ENCODE measurements at regions not wholly inside any gene's neighbourhood (a gene's known extent, or its start where the extent isn't known, plus 50 kb on each side); places are given as distances from the start of the nearest gene placed in this dataset.

GRCh38 chr3:72698154-72698917 lies 149.9 kb downstream of the SHQ1 start:
- ATAC-seq (no peak), DNase-seq (no peak)
- intact Hi-C loops (cut with DNase I) = no loop called here

GRCh38 chr3:72697717-72698116 lies 150.5 kb downstream of the SHQ1 start:
- no peak for DNase-seq
- intact Hi-C loops (cut with DNase I) = no loop called here
- ATAC-seq = no peak

DNA sequence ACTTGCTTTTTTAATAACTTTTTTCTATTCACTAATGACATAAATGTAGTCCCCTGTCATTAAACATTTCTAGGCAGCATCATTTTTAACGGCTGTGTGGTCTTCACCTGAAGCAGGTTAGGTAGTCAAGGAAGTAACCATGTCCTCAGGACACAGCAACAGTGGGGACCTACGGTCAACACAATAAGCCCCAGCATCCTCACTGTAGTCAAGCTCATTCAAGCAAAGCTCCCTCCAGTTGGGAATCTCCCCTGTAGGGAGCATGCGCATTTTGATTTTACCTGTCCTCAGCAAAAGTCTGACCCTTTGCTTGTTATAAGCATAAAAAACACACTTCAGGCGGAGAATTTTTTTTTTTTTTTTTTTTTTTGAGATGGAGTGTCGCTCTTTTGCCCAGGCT lies 151.4 kb downstream of the SHQ1 start:
- DNase-seq (no peak), ATAC-seq (no peak)
- intact Hi-C loops (cut with DNase I) = no loop called here

DNA sequence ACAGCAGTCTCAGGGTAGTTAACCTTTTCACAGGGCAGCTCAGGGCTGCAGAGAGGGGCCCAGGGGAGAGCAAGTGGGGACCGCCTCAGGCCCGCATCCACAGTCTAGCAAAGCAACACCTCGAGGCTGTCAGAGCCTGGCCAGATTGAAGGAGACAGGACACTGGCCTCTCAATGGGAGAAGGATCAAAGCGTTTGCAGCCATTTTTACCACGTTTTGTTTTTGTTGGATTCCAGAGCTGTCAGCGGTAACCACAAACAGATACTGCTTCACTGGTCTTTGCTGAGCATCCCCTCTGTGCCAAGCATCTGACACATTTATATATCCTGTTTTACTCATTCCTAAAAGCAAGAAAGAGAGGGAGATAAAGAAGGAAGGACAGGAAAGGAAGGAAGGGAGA lies 153.8 kb downstream of the SHQ1 start:
- intact Hi-C loops (cut with DNase I) = no loop called here
- peak; percentile 23 to 49 for ATAC-seq
- no peak for DNase-seq

- ATAC-seq (no peak), DNase-seq (no peak)
- intact Hi-C loops (cut with DNase I) = no loop called here
Observed at GRCh38 chr3:72692990-72693389, 155.3 kb downstream of the SHQ1 start.

- ATAC-seq = no peak
- intact Hi-C loops (cut with DNase I) = no loop called here
- DNase-seq = no peak
Observed at GRCh38 chr3:72690629-72691028, 157.6 kb downstream of the SHQ1 start.

DNA sequence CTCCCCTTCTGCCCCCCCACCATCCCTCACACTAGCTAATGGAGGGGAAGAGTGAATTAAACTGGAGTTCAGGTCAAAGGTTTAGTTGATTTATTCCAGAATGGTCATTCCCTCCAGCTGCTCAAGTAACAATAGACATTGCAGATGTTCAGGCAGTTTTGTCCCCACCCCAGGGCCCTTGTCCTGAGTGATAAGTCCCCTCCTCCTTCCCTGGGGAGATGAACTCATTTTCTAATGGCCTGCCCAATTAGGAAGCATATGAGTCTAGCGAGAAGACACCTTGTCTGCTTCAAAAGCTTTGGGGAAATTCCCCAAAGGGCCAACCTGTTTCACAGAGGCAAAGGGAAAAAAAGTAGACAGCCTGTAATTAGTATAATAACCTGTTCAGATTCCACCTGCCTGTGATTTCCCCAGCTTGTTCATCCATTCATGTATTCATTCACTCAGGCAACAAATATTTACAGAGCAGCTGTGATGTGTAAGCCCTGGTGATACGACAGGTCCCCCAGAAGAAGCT lies 165.3 kb downstream of the SHQ1 start:
- intact Hi-C loops (cut with DNase I) = no loop called here
- no peak for DNase-seq

DNA sequence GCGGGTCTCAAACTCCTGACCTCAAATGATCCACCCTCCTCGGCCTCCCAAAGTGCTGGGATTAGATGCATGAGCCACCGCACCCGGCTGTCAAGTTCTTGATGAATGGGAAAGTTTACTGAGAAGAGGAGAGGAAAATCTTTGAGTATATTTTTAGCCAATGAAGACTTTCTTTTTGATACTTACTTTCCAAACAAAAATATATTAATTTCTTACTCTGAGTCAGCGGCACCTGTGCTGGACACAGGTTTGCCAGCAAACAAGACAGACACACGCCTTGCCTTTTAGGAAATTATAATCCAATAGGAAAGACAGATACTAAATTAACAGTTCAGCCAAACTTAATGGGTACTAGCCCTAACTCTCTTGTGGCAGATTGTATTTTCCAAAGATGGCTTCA lies 166.6 kb downstream of the SHQ1 start:
- DNase-seq = no peak
- no peak for ATAC-seq
- intact Hi-C loops (cut with DNase I) = no loop called here

More for the DNA sequence above, 165.3 kb downstream of the SHQ1 start:
- no peak for ATAC-seq

DNA sequence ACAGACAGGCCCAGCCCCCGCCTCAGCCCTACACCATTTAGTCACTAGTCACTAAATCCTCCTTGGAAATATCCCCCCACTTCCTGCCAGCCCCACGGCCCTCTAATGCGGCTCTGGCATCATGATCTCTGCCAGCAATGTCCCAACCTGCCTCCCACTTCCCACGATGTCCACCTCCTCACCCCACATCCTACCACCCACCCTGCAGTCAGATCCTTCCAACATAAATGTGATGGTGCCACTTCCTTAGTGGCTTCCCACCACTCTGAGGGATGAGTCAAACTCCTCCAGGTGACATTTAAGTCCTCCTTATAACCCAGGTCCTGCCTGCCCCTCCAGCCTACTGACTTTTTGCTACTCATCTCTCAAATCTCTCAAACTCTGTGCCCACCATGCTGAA lies 167.5 kb downstream of the SHQ1 start:
- ATAC-seq (no peak), DNase-seq (no peak)
- intact Hi-C loops (cut with DNase I) = no loop called here

- ATAC-seq = peak in 1 of 2 donors; percentile 47
- no peak for DNase-seq
Observed at GRCh38 chr3:72679540-72680198, 168.6 kb downstream of the SHQ1 start.

DNA sequence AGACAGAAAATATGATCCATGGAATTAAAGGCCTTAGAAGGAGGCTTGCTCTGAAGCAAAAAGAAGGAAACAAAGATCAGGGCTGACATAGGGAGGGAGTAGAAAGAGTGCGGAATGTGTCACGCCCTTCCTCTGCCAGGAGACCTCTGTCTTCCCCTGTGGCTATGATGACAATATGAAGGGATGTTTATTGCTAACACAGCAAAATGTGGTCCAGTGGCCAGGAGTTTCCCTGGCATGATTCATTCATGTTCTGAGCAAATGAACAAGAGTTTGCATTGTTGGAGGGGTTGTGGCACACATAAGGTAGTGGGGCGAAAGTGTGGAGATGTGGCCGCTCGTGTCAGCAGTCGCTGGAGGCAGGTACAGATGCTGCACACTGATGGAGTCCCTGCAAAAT lies 169.4 kb downstream of the SHQ1 start:
- no peak for ATAC-seq
- intact Hi-C loops (cut with DNase I) = no loop called here
- DNase-seq = no peak

More at GRCh38 chr3:72679540-72680198, 168.6 kb downstream of the SHQ1 start:
- intact Hi-C loops (cut with DNase I) = no loop called here

GRCh38 chr3:72678380-72678779 lies 169.9 kb downstream of the SHQ1 start:
- DNase-seq = no peak
- intact Hi-C loops (cut with DNase I) = no loop called here

GRCh38 chr3:72675243-72675642 lies 173.0 kb downstream of the SHQ1 start:
- no peak for DNase-seq
- intact Hi-C loops (cut with DNase I) = no loop called here
- no peak for ATAC-seq

More at GRCh38 chr3:72678380-72678779, 169.9 kb downstream of the SHQ1 start:
- ATAC-seq = no peak

GRCh38 chr3:72673011-72673771 lies 175.1 kb downstream of the SHQ1 start:
- DNase-seq (no peak), ATAC-seq (no peak)

DNA sequence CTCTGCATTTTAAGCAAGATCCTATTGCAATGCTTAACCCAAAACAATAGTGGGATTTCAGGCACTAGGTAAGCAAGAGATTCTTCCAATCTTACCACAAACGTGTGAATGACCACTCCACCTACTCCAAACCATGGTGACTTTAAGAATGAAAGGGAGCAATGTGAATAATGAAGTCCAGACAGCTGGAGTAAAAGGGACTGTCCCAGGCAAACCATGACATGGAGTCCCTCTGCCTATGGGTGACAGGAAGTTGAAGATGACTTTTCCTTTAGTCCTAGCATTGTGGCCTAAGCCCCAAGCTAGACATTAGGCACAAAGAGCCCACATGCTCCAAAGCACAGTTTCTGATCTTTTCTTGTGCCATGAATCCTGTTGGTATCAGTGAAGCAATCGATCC lies 179.0 kb downstream of the SHQ1 start:
- intact Hi-C loops (cut with DNase I) = loop anchor here in 1 of 2 donors (10.0 kb wide), 1 partner anchor 146 kb away; no protein-coding TSS in a partner anchor
- no peak for DNase-seq
- no peak for ATAC-seq

More at GRCh38 chr3:72673011-72673771, 175.1 kb downstream of the SHQ1 start:
- intact Hi-C loops (cut with DNase I) = no loop called here

DNA sequence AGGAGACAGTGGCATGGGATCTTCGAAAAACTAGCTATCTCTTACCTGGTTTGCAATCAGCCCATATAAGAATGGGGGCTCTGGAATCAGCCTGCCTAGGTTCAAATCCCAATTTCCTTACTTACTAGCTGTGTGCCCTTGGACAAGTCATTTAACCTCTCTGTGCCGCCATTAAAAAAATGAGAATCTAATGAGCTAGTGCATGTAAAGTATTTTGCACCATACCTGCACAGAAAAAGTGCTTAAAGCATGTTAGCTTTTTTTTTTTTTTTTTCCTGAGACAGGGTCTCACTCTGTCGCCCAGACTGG lies 181.8 kb downstream of the SHQ1 start:
- intact Hi-C loops (cut with DNase I) = loop anchor here in 1 of 2 donors (10.0 kb wide), 1 partner anchor 148 kb away; no protein-coding TSS in a partner anchor
- no peak for ATAC-seq

GRCh38 chr3:72665701-72666446 lies 182.4 kb downstream of the SHQ1 start:
- ATAC-seq (peak; percentile 17 to 49), DNase-seq (peak; percentile 40)
- intact Hi-C loops (cut with DNase I) = loop anchor here in 1 of 2 donors (10.0 kb wide), 1 partner anchor 149 kb away; no protein-coding TSS in a partner anchor

More for the DNA sequence above, 181.8 kb downstream of the SHQ1 start:
- no peak for DNase-seq

DNA sequence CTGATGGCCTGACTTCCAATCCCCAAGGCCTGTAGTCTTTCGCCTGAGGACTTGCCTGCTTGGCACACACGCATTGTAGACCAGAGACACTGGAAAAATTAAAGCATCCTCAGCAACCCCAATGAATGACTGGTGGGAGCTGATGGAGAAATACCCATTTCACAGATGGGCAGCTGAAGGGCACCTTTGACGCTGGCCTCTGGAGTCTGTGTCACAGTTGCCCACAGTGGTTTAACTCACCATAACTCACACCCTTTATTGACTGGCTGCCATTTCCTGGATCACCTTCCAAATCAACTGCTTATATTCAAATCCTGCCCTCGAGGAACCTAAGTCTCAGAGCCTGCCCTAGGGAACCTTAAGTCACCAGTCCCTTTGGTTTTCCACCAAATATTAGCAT lies 183.1 kb downstream of the SHQ1 start:
- intact Hi-C loops (cut with DNase I) = loop anchor here in 1 of 2 donors (10.0 kb wide), 1 partner anchor 150 kb away; no protein-coding TSS in a partner anchor
- DNase-seq = no peak
- no peak for ATAC-seq

All from left cardiac atrium (tissue), 4 donors.